ENCODE measurements at regions not wholly inside any gene's neighbourhood (a gene's known extent, or its start where the extent isn't known, plus 50 kb on each side); places are given as distances from the start of the nearest gene placed in this dataset.
"Not testable (repeated sequence)": the region's sequence is repeated elsewhere in the genome, so short reads cannot be mapped to it uniquely, and the experiment has no call there.

- DNase-seq (ENCODE audit: low read depth): no peak
These were observed 115.9 kb upstream of the RUNX1 start for GRCh38 chr21:35164971-35165483.

GRCh38 chr21:35164380-35164779, 115.3 kb upstream of the RUNX1 start:
- no peak for DNase-seq (ENCODE audit: low read depth)

GRCh38 chr21:35163411-35163810, 114.3 kb upstream of the RUNX1 start:
- peak; percentile 55 for DNase-seq (ENCODE audit: low read depth)

GRCh38 chr21:35162831-35163230, 113.7 kb upstream of the RUNX1 start:
- no peak for DNase-seq (ENCODE audit: low read depth)

GRCh38 chr21:35159881-35160280, 110.8 kb upstream of the RUNX1 start:
- peak; percentile 78 for DNase-seq (ENCODE audit: low read depth)

GRCh38 chr21:35157374-35157773, 108.3 kb upstream of the RUNX1 start:
- DNase-seq (ENCODE audit: low read depth): not testable (repeated sequence)

- DNase-seq (ENCODE audit: low read depth): no peak
These were observed 107.5 kb upstream of the RUNX1 start for GRCh38 chr21:35156293-35157278.

- DNase-seq (ENCODE audit: low read depth): no peak
These were observed 105.7 kb upstream of the RUNX1 start for GRCh38 chr21:35154788-35155187.

- DNase-seq (ENCODE audit: low read depth): no peak
These were observed 104.6 kb upstream of the RUNX1 start for GRCh38 chr21:35153671-35154070.

GRCh38 chr21:35150562-35151226, 101.6 kb upstream of the RUNX1 start:
- DNase-seq (ENCODE audit: low read depth): peak; percentile 76

GRCh38 chr21:35149698-35150097, 100.6 kb upstream of the RUNX1 start:
- peak; percentile 87 for DNase-seq (ENCODE audit: low read depth)

GRCh38 chr21:35147439-35147838, 98.3 kb upstream of the RUNX1 start:
- peak; percentile 19 for DNase-seq (ENCODE audit: low read depth)

GRCh38 chr21:35145626-35146233, 96.6 kb upstream of the RUNX1 start:
- DNase-seq (ENCODE audit: low read depth): no peak

- no peak for DNase-seq (ENCODE audit: low read depth)
These were observed 95.9 kb upstream of the RUNX1 start for GRCh38 chr21:35144978-35145377.

GRCh38 chr21:35142036-35142815, 93.1 kb upstream of the RUNX1 start:
- no peak for DNase-seq (ENCODE audit: low read depth)

- DNase-seq (ENCODE audit: low read depth): no peak
These were observed 90.2 kb upstream of the RUNX1 start for GRCh38 chr21:35139382-35139715.

- peak; percentile 96 for DNase-seq (ENCODE audit: low read depth)
These were observed 89.7 kb upstream of the RUNX1 start for GRCh38 chr21:35138665-35139381.

- peak; percentile 84 for DNase-seq (ENCODE audit: low read depth)
These were observed 87.6 kb upstream of the RUNX1 start for GRCh38 chr21:35136586-35137219.

- DNase-seq (ENCODE audit: low read depth): no peak
These were observed 87.0 kb upstream of the RUNX1 start for GRCh38 chr21:35136106-35136505.

GRCh38 chr21:35135481-35135880, 86.4 kb upstream of the RUNX1 start:
- no peak for DNase-seq (ENCODE audit: low read depth)

GRCh38 chr21:35134309-35134708, 85.2 kb upstream of the RUNX1 start:
- no peak for DNase-seq (ENCODE audit: low read depth)

Measured in ELR (cell line).